GM11168 (cell line): ENCODE measurements at regions not wholly inside any gene's neighbourhood (a gene's known extent, or its start where the extent isn't known, plus 50 kb on each side); places are given as distances from the start of the nearest gene placed in this dataset.
"Not testable (repeated sequence)": the region's sequence is repeated elsewhere in the genome, so short reads cannot be mapped to it uniquely, and the experiment has no call there.

Source experiments
- in situ Hi-C: fragments of 300-500 bp; cut with MboI; formaldehyde crosslinking; loops from one replicate; pipeline ENCODE4 v1.12.0; 2022; ENCODE audit warnings: low sequenced_read_pairs; ENCODE audit not compliant: unreplicated experiment

GRCh38 chr5:51156222-51156621 lies 227.0 kb upstream of the ISL1 start:
- in situ Hi-C loops = no loop called here

DNA sequence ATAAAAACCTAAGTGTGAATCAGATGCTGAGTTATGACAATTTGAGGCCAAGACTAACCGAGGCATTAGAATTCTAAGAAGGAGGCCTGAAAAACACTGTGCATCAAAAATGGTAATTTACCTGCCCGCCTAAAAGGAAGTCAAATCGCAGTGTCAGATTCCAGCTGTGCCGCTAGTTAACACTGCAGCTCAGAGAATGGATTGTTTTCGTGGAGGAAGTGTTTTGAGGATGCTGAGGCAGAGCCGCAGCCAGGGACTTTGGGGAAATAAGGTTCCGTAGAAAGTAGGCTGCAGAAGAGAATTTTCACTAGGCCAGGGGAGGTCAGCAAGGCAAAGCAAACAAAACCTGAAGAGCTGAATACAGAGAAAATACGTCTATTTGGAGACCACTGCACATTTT lies 226.4 kb upstream of the ISL1 start:
- in situ Hi-C loops = no loop called here

DNA sequence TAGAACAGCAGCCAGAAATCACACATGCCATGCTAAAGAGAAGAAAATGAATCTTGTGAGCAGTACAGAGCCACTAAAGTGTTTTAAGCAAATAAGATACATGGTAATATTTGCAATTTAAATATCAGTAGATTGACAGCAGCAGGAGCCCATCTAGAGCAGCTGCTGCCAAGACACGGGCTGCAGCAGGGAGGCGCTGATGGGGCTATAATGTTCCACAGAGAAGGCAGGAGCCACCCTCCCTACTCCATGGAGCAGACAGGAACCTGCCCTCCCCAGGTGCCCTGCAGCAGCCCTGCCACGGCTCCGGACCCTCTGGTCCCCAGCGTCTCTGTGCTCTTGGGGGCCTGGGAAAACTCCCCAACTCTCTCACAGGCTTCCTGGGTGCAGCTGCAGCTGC lies 224.1 kb upstream of the ISL1 start:
- in situ Hi-C loops = no loop called here

- in situ Hi-C loops = no loop called here
These were observed 223.6 kb upstream of the ISL1 start for GRCh38 chr5:51159606-51160005.

DNA sequence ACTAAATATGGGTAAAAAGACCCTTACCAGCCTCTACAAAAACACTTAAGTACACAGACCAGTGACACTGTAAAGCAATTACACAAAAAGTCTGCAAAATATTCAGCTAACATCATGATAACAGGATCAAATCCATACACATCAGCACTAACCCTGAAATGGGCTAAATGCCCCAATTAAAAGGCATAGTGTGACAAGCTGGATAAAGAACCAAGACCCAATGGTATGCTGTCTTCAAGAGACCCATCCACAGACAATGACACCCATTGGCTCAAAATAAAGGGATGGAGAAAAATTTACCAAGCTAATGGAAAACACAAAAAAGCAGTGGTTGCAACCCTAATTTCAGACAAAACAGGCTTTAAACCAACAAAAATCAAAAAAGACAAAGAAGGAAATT lies 221.0 kb upstream of the ISL1 start:
- in situ Hi-C loops = no loop called here

DNA sequence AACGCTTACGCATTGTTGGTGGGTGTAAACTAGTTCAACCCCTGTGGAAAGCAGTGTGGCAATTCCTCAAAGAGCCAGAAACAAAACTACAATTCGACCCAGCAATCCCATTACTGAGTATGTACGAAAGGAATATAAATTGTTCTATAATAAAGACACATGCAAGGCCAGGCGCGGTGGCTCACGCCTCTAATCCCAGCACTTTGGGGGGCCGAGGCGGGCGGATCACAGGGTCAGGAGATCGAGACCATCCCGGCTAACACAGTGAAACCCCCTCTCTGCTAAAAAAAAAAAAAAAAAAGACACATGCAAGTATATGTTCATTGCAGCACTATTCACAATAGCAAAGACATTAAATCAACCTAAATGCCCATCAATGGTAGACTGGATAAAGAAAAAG lies 217.6 kb upstream of the ISL1 start:
- in situ Hi-C loops = not testable (repeated sequence)

- in situ Hi-C loops = no loop called here
These were observed 210.2 kb upstream of the ISL1 start for GRCh38 chr5:51172903-51173626.

- in situ Hi-C loops = no loop called here
These were observed 201.9 kb upstream of the ISL1 start for GRCh38 chr5:51181208-51181894.

DNA sequence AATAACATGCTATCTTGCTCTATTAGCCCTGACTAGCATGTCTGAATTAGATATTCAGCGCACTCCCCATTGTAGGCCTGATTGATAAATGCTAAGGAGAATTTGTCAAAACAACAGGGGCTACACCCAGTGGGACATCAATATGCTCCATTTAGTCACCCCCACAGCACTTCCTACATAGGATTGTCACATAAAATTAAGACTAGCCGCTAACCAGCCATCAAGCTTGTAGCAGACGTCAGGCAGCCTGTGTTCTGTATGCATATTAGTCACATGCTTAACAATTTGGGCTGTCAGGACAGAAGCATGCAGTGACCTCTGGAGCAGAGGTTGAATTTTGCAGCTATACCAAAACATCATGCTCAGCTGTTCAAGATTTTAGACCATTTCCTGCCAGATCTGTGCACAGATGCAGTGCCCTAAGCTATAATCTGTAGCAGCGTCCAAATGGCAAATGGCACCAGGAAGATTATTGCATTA lies 197.4 kb upstream of the ISL1 start:
- in situ Hi-C loops = no loop called here

GRCh38 chr5:51188001-51188591 lies 195.2 kb upstream of the ISL1 start:
- in situ Hi-C loops = no loop called here

- in situ Hi-C loops = no loop called here
These were observed 188.6 kb upstream of the ISL1 start for GRCh38 chr5:51194671-51195070.

DNA sequence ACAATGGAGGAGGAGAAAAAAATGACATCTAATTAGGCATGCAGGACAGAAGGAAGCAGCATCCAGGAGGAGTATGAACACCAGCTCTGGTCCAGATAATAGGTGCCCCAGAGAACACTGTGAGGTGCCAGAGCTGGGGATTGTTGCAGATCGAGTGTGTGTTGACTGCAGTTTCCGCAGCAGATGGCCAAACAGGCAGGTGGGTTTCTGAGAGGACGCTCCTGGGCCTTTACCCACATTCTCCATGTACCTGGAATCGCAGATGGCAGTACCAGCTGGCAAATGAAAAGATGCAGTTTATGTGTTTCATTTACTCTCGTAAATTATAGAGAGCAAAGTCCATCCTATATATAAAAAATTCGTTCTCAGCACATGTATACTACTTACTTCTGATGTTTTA lies 182.2 kb upstream of the ISL1 start:
- in situ Hi-C loops = no loop called here

- in situ Hi-C loops = no loop called here
These were observed 181.5 kb upstream of the ISL1 start for GRCh38 chr5:51201708-51202107.

DNA sequence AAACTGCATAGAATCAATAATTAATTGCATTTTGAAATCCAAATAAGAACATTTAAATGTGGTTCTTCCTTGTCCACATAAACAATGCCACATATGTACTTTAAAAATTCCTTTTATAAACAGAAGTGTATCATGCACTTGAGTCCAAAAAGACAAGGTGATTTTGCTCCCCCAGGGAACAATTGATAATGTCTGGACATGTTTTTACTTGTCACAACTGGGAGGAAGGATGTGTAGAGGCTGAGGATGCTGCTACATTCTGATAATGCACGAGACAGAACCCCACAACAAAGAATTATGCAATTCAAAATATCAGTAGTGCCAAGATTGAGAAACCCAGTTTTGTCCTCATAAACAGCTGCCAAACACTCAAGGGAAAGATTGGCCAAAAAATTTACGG lies 181.1 kb upstream of the ISL1 start:
- in situ Hi-C loops = no loop called here

- in situ Hi-C loops = no loop called here
These were observed 179.7 kb upstream of the ISL1 start for GRCh38 chr5:51203598-51203997.

- in situ Hi-C loops = no loop called here
These were observed 175.0 kb upstream of the ISL1 start for GRCh38 chr5:51208296-51208695.

DNA sequence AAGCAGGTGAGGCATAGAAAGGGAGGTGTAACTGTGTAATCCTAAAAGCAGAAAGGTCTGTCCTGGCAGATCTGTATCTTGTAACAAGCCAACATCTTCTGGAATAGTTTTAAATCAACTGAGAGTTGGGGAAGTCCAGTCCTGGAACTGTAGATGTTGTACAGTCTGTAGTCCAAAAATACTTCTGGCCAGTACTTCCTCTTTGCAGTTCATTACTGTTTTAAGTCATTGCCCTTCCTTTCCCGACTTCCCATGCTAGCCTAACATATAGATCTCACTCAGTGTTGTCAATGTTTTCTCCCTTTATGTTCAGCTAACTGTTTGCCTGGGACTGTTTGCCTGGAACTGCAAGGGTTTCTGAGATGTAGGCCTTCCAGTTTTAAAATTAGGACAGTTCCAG lies 168.5 kb upstream of the ISL1 start:
- in situ Hi-C loops = no loop called here

DNA sequence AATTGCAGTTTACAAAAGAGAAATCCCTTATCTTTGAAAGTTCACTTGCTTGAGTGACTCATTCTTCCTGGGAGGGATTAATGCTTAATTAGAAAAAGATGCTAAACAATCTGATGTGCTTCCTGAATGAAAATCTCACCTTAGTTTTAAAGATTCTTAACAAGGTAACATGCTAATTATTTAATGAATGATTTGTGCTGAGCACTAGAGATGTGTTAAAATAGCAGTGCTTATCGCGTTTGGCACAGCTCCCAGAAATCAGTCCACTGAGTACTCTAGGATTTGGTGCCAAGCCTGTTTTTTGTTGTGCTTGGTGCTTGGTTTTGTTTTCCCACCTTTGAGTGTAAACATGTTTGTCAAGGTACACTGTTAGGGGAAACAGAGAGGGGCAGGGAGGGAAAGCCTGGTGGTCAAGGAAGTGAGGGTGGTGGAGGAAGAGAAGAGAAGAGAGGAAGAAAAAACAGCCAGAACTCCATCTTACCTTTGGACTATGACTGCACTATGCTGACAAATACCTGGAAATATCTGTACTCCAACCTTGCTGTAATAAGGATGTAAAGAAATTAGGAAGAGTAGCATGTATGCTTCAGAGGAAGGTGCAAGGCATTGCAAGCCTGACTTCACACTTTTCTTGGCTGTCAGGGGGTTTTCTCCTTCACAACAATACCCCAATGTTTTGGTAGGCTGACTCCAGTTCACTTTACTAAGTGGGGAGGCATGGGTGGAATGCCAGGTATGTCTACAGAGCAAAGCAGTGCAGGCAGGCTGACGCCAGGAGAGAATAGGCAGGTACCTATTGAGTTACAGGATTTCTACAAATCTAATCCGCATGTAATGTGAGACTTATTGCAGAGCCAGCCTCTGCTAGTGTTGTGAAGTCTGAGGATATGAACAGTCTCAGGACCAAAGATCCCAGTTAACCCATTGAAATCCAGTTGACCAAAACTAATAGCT lies 157.2 kb upstream of the ISL1 start:
- in situ Hi-C loops = no loop called here

DNA sequence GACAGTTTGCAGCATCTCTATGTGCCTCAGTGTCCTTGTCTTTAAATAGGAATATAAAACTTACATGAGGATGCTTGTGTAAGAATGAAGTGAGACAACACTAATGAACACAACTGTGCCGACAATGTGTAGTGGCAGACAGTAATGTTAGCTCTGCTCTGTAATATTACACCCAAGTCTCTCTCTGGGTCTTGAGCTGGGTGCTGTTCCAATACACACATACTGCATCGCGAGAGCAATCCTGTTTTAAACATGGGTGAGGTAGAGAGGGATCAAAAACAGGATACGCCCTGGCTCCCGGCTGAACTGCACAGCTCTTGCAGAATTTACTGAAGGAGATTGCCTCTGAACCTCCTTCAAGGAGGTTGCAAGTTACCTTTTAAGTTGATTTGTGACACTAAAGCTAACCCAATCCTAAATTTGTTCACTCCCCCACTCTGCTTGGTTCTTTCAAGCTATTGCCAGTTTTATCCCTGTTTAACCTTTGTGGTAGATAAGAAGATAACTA lies 155.2 kb upstream of the ISL1 start:
- in situ Hi-C loops = no loop called here

- in situ Hi-C loops = no loop called here
These were observed 152.9 kb upstream of the ISL1 start for GRCh38 chr5:51230336-51230735.
